ENCODE measurements at regions not wholly inside any gene's neighbourhood (a gene's known extent, or its start where the extent isn't known, plus 50 kb on each side); places are given as distances from the start of the nearest gene placed in this dataset.
"Not testable (repeated sequence)": the region's sequence is repeated elsewhere in the genome, so short reads cannot be mapped to it uniquely, and the experiment has no call there.

- no peak for DNase-seq (ENCODE audit: low read depth)
Observed at GRCh38 chr13:50452028-50452427, 391.5 kb downstream of the DLEU7 start.

GRCh38 chr13:50452756-50453155, 390.7 kb downstream of the DLEU7 start:
- no peak for DNase-seq (ENCODE audit: low read depth)

DNA sequence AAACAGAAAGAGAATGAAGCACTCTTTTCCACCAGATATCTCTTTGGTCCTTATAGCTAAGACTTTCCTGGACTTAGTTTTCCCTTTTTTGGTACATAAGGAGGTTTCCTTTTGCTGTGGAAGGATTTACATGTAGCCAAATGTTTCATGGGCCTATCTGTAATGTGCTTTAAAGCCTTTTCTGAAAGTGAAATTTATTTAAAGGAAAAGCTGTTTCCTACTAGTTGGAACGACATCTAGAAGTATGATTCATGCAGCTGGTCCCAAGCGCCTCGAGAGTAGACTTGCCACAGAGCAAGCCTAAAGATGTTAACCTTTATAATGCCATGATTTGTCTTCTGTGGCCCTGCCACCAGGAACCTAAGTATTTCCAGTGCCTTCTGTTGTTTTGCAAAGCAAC, 390.3 kb downstream of the DLEU7 start:
- peak; percentile 20 for DNase-seq (ENCODE audit: low read depth)

DNA sequence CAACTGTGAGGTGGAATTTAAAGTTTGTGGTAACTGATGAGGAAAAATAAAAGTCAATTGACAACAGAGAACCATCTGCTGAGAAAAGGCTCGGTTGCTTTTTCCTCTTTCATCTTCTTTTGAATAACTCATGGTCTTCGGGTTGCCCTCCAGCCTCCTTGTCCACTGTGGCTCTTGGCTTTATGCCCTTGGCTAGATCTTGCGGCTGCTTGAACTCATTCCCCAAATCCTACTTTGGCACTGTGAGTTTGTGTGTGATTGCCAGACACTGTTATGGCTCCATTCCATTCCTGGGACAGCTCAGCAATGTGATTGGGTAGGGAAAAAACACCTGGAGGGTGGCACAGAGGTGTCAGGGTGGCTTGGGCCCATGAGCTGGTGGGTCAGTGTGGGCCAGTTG, 387.4 kb downstream of the DLEU7 start:
- DNase-seq (ENCODE audit: low read depth): peak; percentile 53

GRCh38 chr13:50457415-50458393, 385.8 kb downstream of the DLEU7 start:
- DNase-seq (ENCODE audit: low read depth): no peak

DNA sequence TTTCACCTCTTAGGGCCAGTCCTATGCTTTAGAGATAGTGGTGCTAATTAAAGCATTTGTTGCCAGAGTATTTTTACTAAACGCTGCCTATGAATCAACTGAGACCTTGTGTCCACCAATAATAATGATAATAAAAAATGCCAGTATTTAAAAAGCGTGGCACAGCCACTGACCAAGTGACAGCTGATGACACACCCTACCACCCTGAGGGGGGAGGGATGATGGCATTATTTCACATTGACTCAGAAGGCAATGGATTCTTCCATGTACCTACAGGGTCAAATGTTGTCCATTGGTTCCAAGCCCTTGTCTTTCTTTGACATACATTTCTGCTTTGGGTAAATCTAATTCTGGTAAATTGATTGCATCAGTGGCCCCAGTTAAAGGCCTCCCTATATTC, 384.4 kb downstream of the DLEU7 start:
- DNase-seq (ENCODE audit: low read depth): no peak

- no peak for DNase-seq (ENCODE audit: low read depth)
Observed at GRCh38 chr13:50459658-50460057, 383.8 kb downstream of the DLEU7 start.

DNA sequence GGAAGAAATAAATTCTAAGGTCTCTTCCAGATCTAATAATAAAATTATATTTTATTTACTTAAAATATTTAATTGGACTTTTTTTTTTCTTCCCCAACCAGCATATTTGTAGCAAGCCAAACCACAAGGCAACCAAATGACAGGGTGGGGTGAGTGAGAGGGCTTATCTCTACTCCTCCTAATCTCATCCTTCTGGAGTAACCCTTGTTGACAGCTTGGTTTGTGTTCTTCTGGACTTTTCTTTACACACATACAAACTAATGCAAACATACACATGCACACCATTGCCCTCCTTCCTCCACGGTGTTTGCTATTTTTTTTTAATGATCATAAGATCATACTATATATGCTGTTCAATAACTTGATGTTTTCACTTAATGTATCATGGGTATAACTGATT, 383.1 kb downstream of the DLEU7 start:
- no peak for DNase-seq (ENCODE audit: low read depth)

DNA sequence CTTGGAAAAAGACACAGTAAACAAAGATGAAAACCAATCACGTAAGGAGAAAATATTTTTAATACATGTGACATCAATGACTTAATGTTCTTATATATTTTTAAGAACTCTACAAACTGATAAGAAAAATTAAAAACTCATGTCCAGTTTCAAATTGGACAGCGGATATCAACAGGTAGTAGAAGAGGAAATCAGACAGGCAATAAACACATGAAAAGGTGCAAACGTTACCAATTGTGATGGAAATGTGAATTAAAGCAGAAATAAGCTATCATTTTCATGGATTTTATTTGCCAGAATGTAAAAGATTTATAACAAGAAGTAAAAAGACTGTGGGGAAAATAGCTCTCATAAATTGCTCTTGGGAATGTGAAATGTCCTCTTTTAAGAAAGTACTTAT, 382.3 kb downstream of the DLEU7 start:
- no peak for DNase-seq (ENCODE audit: low read depth)

GRCh38 chr13:50463719-50464118, 379.8 kb downstream of the DLEU7 start:
- DNase-seq (ENCODE audit: low read depth): no peak

DNA sequence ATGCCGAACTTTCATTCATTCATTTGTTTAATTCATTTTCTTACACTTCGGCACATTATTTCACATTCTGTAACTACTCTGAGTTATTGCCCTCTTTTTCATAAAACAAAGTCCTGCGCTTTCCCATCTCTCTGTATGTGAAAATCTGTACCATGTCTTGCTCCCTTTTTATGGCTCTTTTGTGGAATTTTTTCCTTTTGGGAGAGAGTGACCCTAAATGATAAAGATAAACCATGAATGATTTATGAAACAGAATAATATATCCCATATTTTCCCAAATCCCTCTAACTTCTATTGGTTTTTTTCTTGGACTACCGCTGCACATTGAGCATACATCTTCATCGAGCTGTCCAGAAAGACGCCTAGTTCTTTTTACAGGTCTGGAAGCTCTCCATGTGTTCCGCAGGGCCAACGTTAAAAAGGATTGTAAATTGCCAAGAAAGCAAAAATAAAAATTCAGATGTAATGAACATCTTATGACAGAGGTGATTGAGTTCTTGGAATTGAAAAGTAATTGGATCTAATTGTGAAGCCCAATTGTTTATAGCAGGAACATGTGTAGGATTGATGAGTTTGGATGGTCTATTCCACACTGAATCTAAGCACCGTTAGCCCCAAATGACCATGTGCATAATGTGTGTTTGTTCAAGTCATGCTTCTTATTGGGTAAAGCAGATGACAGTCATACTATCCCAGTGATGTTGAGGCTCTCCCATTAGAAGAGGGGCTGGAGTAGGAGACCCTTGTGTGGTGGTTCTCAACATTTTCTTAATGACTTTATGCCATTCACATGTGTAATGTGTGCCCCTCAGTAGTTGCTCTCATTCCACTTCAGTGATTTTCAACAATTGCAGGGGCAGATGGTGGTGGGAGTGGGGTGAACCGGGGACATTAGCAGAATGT, 378.9 kb downstream of the DLEU7 start:
- DNase-seq (ENCODE audit: low read depth): no peak

- DNase-seq (ENCODE audit: low read depth): no peak
Observed at GRCh38 chr13:50466456-50466855, 377.0 kb downstream of the DLEU7 start.

DNA sequence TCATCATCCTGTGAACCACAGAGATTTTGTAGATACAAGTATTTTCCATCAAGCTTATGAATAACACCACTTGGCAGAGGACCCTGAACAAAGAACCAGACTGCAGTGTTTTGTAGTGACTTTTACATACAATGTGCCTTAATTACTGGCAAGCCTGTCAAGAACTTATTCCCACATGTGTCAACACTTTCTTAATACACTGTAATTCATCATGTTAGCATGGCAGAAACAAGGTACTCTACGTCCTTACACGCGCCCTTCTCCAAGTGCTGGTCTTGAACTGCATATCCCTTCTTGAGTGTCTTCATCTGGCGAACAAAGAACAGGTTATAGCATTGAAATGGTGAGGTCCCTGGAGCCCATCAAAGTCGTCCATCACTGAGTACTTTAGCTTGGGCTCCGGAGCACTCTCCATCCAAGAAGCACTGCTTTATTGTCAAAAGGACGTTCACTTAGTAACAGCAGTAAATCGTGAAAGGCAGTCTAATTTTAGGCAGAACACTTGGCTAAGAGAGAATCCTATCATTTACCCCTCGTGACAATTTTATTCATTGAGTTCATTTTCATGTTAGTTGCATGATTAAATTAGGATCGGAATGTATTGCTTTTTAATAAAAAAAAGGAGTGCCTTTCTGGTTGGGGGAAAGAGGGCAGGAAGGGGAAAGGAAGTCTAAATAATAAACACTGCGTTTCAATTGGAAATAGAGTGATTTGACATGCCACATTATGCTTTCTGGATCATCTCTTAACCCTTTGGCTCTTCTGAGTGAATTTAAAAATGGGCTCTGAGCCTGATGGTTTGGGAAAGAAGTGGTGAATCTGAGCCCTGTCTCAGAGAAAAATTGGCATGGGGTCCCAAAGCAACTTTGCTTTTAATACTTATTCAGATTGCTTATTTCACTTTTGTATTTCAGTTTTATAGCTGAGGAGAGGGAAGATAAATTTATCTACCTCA, 376.1 kb downstream of the DLEU7 start:
- DNase-seq (ENCODE audit: low read depth): no peak

DNA sequence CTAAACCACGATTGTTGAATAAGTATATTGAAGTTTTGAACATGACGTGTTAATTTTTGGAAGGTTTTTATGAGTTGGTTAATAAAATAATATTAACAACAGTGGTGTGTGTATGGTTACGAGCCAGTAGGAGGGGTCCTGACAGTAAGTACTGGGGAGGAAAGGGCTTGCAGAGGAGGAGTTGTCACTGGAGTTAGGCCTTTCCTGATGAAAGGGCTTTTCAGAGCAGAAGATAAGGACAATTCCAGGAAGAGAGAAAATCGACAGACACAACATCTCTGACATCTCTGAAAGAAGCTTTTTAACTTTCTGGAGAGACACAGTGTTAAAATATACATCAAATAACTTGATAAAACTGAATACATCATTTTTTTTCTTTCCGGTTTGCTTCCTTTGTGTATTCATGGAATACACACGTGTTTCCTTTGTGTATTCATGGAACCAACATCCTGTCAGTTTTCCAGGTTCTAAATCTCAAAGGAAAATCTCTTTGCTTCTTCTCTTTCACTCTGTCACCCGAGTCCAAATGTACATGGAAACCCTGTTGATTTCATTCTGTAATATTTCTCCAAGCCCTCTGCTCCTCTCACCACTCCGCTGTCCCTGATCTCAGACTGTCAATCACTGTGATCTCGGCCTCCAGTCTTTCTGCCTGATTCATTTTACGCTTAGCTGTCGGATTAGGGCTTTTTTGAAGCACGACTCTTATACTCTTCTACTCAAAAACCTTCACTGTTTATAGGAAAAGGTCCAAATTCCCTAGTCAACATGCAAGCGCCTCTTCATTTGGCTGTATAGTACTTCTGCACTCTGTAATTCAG, 374.4 kb downstream of the DLEU7 start:
- no peak for DNase-seq (ENCODE audit: low read depth)

GRCh38 chr13:50473050-50473449, 370.4 kb downstream of the DLEU7 start:
- not testable (repeated sequence) for DNase-seq (ENCODE audit: low read depth)

DNA sequence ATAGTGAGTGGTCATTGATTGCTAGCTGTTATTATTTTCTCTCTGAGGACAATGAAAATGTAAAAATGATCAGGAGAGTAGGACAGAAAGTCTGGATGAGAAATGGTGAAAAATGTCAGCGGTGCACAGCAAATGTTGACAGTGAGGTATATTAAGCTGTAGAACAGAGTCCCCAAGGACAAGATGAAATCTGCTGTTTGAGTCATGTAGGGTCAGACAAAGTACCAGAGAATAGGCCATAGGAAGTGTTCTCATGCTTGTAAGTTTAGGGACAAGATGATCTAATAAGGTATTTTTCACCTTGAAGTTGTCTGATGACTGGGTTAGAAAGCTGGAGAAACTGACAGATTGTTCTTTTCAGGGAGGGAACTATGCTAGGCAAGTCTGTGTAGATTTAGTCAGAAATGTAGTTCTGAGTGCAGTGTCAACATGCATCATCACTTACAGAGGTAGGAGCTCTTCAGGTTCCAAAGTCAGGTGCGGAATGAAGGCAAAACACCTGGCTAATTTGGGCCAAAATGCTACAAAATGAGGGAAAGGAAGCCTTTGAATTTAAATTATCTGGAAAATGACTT, 369.3 kb downstream of the DLEU7 start:
- DNase-seq (ENCODE audit: low read depth): no peak

DNA sequence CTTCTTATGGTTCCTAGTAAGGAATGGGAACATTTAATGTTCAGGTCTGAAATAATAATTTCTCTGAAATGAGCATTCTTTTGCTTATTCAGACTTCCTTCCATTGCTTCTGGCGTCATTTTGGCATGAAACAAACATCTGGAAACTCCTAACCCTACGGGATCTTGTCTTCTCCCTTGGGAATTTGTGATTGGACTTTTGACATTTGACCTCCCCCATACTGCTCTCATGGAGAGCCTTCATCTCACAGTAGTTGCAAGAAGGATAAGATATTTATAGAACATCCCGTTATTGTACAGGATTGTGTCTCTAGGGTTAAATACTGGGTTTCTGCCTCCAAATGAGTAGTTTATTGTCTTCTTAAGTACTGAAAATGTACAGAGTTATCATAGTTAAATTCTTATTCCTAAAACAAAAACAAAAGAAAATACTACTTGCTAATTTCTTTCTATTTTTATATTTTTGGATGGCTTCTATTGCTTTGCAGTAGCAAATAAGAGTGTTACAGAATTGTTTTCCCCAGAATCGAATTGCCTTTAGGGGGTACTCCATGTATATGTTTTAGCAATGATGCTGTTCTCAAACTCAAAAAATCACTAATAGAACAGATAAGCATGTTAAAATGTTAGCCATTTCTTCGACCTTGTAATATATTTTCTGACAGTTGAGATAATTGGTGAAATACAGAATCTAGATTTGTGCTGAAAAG, 366.8 kb downstream of the DLEU7 start:
- no peak for DNase-seq (ENCODE audit: low read depth)

GRCh38 chr13:50481936-50482335, 361.6 kb downstream of the DLEU7 start:
- no peak for DNase-seq (ENCODE audit: low read depth)

- no peak for DNase-seq (ENCODE audit: low read depth)
Observed at GRCh38 chr13:50483416-50483815, 360.1 kb downstream of the DLEU7 start.

Measured in RPMI7951 (cell line).